T-helper 1 cell treated with Interleukin-12 subunit alpha and Interleukin-12 subunit beta and Interleukin-4 antibody, amounts not matched to agents 30 μg/mL and 1 μg/mL, for 36 hours (primary cell): ENCODE measurements at regions not wholly inside any gene's neighbourhood (a gene's known extent, or its start where the extent isn't known, plus 50 kb on each side); places are given as distances from the start of the nearest gene placed in this dataset.

ENCODE experiments used
- H3K27ac Mint-ChIP-seq: one replicate; pipeline ENCODE4 v1.8.0; 2021; ENCODE audit warnings: mild to moderate bottlenecking, mixed read lengths
- H3K27me3 Mint-ChIP-seq: one replicate; pipeline ENCODE4 v1.8.0; 2021; ENCODE audit warnings: low read depth, mixed read lengths
- H3K36me3 Mint-ChIP-seq: one replicate; pipeline ENCODE4 v1.8.0; 2021; ENCODE audit warnings: low read depth, mixed read lengths
- H3K4me1 Mint-ChIP-seq: one replicate; pipeline ENCODE4 v1.8.0; 2021; ENCODE audit warnings: low read depth, mixed read lengths
- H3K4me3 Mint-ChIP-seq: one replicate; pipeline ENCODE4 v1.8.0; 2021; ENCODE audit warnings: mild to moderate bottlenecking, moderate library complexity, mixed read lengths
- H3K9me3 Mint-ChIP-seq: one replicate; pipeline ENCODE4 v1.8.0; 2021; ENCODE audit warnings: mixed read lengths

DNA sequence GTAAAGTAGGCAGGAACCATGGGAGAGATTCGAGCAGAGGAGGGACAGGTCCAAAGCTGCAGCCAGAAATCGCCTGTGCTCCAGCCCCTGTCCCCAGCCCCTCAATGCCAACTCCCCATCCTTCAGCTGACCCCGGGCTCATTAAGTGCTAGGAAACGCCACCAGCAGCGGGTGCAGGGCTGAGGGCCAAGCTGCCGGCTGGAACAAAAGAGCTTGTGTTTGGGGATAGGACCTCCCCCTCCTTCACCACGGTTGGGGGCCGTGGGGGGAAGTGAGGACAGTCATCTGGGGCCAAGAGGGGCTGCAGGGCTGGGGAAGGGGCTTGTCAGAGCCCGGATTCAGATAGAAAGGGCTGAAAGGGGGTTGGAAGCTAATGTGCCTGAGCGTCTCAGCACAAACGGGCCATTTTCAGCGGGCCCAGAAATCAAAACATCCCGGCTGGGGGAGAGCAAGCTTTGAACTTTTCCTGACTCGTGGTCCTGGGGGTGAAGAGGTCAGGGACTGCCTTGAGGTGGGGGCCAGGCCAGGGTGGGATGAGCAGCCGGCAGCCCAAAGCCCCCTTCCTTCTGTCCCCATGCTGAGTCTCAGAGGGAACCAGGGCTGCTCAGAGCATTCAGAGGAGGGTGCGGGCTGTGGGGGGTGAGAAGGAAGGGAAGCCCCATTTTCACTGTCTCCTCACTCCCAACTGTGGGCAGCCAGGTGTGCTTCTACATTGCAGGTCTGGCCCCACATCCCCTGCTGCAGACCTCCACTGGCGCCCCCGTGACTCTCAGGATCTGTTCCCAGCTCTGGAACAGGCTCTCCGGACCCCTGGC, 69.4 kb upstream of the DAB2IP start:
- no peak overlapping the region for H3K27ac Mint-ChIP-seq
- no peaks in the 10 kb centered on the region for H3K9me3 Mint-ChIP-seq
- peaks cover 8% of the 10 kb centered on the region for H3K27me3 Mint-ChIP-seq
- H3K4me3 Mint-ChIP-seq = no peak overlapping the region
- no peaks in the 10 kb centered on the region for H3K36me3 Mint-ChIP-seq
- H3K4me1 Mint-ChIP-seq = no peaks in the 10 kb centered on the region

DNA sequence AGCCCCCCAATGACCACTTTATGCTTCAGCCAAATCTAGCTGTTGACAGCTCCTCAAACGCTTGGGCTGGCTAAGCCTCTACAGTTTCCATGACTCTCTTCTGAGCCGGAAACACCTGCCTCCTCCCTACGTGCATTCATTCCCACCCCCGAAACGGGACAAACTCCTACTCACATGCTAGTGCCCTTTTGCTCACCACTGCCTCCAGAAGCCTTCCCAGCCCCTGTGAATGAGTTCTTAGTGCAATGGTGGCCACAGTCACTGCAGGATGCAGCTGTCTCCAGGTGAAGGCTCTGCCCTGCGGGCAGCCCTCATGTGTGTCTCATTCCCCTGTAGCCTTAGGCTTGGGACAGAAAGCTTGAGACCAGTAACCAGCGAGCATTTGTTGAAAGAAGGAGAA, 68.8 kb upstream of the DAB2IP start:
- H3K27me3 Mint-ChIP-seq = peaks cover 8% of the 10 kb centered on the region
- no peaks in the 10 kb centered on the region for H3K36me3 Mint-ChIP-seq
- no peaks in the 10 kb centered on the region for H3K4me1 Mint-ChIP-seq

GRCh38 chr9:121584421-121584820, 67.0 kb upstream of the DAB2IP start:
- H3K9me3 Mint-ChIP-seq = no peaks in the 10 kb centered on the region
- H3K36me3 Mint-ChIP-seq = no peaks in the 10 kb centered on the region
- H3K27ac Mint-ChIP-seq = no peak overlapping the region
- H3K27me3 Mint-ChIP-seq = peaks cover 19% of the 10 kb centered on the region
- H3K4me3 Mint-ChIP-seq = no peak overlapping the region
- H3K4me1 Mint-ChIP-seq = no peaks in the 10 kb centered on the region

More for the DNA sequence above, 68.8 kb upstream of the DAB2IP start:
- Mint-ChIP-seq H3K9me3 (no peaks in the 10 kb centered on the region), H3K27ac (no peak overlapping the region), H3K4me3 (no peak overlapping the region)

GRCh38 chr9:121587863-121588262, 63.6 kb upstream of the DAB2IP start:
- no peaks in the 10 kb centered on the region for H3K36me3 Mint-ChIP-seq
- no peaks in the 10 kb centered on the region for H3K9me3 Mint-ChIP-seq
- no peaks in the 10 kb centered on the region for H3K4me1 Mint-ChIP-seq
- H3K27me3 Mint-ChIP-seq = peaks cover 19% of the 10 kb centered on the region
- no peak overlapping the region for H3K4me3 Mint-ChIP-seq
- no peak overlapping the region for H3K27ac Mint-ChIP-seq

- Mint-ChIP-seq H3K4me3 (no peak overlapping the region), H3K9me3 (no peaks in the 10 kb centered on the region), H3K27ac (no peak overlapping the region), H3K36me3 (no peaks in the 10 kb centered on the region), H3K4me1 (no peaks in the 10 kb centered on the region), H3K27me3 (peaks cover 20% of the 10 kb centered on the region)
These were observed 61.4 kb upstream of the DAB2IP start for GRCh38 chr9:121589986-121590385.

DNA sequence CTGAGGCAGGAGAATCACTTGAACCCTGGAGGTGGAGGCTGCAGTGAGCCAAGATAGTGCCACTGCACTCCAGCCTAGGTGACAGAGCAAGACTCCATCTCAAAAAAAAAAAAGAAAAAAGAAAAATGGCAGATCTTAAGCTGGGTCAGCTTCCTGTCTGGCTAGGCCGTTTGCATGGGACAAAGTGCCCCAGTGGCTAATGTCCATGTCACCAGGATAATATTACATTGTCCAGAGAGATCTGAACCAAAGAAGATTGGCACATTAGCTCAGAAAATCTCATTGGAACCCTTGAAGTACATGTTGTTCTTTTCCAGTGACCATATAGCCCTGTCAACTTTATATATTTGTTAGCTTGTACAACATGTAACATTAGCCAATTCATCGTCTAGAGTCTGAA, 59.2 kb upstream of the DAB2IP start:
- H3K4me3 Mint-ChIP-seq = no peak overlapping the region
- H3K4me1 Mint-ChIP-seq = no peaks in the 10 kb centered on the region
- no peak overlapping the region for H3K27ac Mint-ChIP-seq
- H3K36me3 Mint-ChIP-seq = no peaks in the 10 kb centered on the region
- H3K9me3 Mint-ChIP-seq = peaks cover under 1% of the 10 kb centered on the region
- peaks cover 30% of the 10 kb centered on the region for H3K27me3 Mint-ChIP-seq

GRCh38 chr9:121593066-121593465, 58.4 kb upstream of the DAB2IP start:
- Mint-ChIP-seq H3K9me3 (peaks cover 4% of the 10 kb centered on the region), H3K27me3 (peaks cover 37% of the 10 kb centered on the region), H3K36me3 (no peaks in the 10 kb centered on the region), H3K4me1 (no peaks in the 10 kb centered on the region), H3K27ac (no peak overlapping the region), H3K4me3 (no peak overlapping the region)

DNA sequence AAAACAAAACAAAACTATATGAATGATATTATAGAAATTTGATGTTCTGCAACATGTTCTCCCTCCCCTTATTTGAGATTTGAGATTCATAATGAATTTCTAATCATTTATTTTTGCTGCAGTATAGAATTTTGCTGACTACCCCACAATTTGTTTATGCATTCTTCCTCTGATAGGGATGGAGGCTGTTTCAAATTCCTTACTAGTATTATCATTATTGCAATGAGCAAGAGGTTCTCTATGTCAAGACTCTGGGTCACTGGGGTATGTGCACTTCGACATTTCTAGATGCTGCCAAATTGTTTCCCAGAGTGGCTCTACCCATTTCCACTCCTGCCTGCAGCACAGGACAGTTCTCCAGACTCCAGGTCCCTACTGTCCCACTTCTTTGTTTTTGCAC, 54.9 kb upstream of the DAB2IP start:
- Mint-ChIP-seq H3K4me3 (no peak overlapping the region), H3K36me3 (peaks cover 2% of the 10 kb centered on the region), H3K27me3 (peaks cover 47% of the 10 kb centered on the region), H3K4me1 (no peaks in the 10 kb centered on the region), H3K27ac (no peak overlapping the region), H3K9me3 (peaks cover 4% of the 10 kb centered on the region)

DNA sequence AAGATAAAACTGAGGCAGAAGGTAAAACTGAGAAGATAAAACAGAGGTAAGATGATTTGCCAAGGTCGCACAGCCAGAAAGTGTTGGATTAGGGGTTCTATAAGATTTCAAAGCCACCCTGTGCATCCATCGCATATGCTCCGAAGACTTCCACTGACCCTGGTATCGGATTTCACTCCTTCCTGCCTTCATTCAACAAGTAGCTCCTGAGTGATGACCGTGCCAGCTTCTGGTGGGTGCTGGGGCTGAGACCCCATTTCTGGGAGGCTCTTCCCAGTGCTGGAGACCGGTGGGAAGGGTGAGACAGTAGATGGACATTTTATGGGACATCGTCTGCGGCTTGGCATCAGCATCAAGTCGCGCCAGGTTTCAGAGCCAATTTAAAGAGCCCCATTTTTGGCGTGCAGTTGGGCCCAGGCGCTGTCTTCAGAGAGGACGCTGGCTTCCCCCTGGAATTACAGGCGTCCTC, 53.7 kb upstream of the DAB2IP start:
- Mint-ChIP-seq H3K27ac (no peak overlapping the region), H3K27me3 (peaks cover 52% of the 10 kb centered on the region), H3K4me3 (no peak overlapping the region), H3K36me3 (peaks cover 2% of the 10 kb centered on the region), H3K9me3 (peaks cover 4% of the 10 kb centered on the region), H3K4me1 (no peaks in the 10 kb centered on the region)

GRCh38 chr9:121598167-121598964, 53.1 kb upstream of the DAB2IP start:
- Mint-ChIP-seq H3K4me1 (no peaks in the 10 kb centered on the region), H3K36me3 (peaks cover 2% of the 10 kb centered on the region), H3K27me3 (peaks cover 54% of the 10 kb centered on the region), H3K4me3 (no peak overlapping the region), H3K9me3 (peaks cover 4% of the 10 kb centered on the region), H3K27ac (no peak overlapping the region)

DNA sequence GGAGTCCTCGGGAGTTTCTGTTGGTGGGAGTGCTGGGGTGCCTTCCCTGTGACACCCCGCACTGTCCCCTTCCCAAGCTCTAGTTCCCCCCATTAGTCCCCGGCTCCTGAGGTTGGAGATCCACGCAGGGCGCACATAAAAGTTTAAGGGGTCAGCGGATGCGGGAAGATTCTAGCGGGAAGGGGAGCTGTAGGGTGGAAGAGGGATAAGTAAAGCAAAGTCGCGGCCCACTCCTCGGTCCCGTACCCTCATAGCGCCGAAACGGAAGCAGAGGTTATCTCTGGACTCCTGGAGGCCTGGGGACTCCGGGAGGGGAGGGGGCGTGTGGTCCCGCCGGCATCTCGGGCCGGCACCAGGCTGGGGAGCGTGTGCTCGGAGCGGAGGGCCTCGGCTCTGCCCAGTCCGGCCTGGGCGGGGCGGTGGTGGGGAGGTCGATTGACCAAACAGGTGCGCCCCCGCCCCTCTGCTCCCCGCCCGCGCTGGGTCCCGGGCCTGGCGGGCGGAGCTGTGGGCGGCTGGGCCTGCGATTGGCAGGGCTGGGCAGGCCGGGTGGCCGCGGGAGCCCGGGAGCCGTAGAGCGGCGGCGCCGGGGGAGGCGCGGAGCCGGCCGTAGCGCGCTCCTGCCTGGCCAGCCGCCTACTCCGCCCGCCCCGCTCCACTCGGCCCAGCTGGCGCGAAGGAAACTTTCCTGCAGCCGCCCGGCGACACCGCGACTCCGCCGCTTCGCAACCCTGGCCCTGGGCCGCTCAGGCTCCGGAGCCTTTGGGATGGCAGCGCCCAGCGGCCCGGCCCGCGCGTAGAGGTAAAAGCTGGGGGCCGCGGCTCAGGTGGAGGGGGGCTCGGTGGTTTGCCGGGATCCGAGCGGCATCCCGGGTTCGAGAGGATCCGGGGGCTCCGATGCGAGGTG, 52.2 kb upstream of the DAB2IP start:
- Mint-ChIP-seq H3K27me3 (peaks cover 61% of the 10 kb centered on the region), H3K4me3 (no peak overlapping the region), H3K9me3 (peaks cover 4% of the 10 kb centered on the region), H3K36me3 (peaks cover 2% of the 10 kb centered on the region), H3K4me1 (no peaks in the 10 kb centered on the region), H3K27ac (no peak overlapping the region)

DNA sequence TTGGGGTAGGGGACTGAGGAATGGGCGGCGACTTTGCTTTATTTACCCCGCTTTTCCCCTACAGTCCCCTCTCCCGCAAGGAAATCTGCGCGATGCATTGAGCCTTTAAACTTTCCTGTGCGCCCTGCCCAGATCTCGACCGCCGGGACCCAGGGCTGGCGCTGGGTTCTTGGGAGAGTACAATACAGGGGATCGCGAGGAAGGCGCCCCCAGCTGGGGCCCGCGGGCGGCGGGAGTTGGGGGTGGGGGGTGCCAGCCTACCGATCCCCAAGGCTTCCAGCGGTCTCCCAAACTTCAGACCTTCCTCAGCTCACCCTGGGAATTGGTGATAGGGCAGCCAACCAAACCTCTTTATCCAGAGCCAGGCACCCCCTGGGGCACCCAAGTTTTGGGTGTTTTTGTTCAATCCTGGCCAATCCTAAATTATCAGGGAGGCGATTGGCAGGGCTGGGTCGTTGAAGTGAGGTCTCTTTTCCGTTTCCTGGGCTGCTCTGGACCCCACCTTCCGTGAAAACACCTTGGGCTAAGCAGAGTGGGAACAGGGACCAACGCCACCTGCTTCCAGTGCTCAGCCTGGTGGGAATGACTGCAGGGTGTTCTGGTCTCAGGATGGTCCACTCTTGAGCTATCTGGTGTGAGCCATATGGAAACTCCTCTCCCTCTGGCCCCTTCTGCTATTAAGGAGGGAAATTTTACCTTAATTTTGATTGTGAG, 51.4 kb upstream of the DAB2IP start:
- Mint-ChIP-seq H3K27me3 (peaks cover 61% of the 10 kb centered on the region), H3K36me3 (peaks cover 2% of the 10 kb centered on the region), H3K9me3 (peaks cover 4% of the 10 kb centered on the region), H3K4me1 (peaks cover 3% of the 10 kb centered on the region), H3K4me3 (no peak overlapping the region), H3K27ac (no peak overlapping the region)

DNA sequence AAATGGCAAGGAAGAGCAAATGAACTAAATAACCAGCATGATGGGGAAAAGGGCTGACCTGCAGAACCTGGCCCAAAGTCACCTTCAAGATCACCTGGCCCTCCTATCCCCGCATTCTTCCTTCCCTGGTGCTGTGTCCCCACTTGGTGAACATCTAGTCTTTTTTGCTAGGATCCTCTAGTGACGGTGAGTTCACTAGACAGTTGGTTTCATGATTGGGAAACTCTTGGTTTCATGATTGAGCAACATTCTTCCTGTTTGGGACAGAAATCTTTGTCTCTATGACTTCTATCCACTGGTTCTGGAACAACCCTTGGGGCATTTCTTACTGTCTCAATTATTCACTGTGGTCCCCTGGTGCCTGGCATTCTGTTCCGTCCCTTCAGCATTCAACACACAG, 50.2 kb upstream of the DAB2IP start:
- no peak overlapping the region for H3K27ac Mint-ChIP-seq
- peaks cover 4% of the 10 kb centered on the region for H3K9me3 Mint-ChIP-seq
- H3K4me3 Mint-ChIP-seq = no peak overlapping the region
- H3K27me3 Mint-ChIP-seq = peaks cover 61% of the 10 kb centered on the region
- H3K4me1 Mint-ChIP-seq = peaks cover 3% of the 10 kb centered on the region
- peaks cover 2% of the 10 kb centered on the region for H3K36me3 Mint-ChIP-seq
